GM08714 (cell line): ENCODE measurements at regions not wholly inside any gene's neighbourhood (a gene's known extent, or its start where the extent isn't known, plus 50 kb on each side); places are given as distances from the start of the nearest gene placed in this dataset.

Experiments
- H3K4me3 ChIP-seq: fragments of 200-500 bp; sonication (Bioruptor generic); 2 replicates; pipeline ENCODE4 v1.5.1; 2014; ENCODE audit warnings: mild to moderate bottlenecking, low read length, inconsistent platforms
- ZNF274 ChIP-seq: IDR thresholded peaks from 2 replicates; pipeline ENCODE4 v1.6.1; 2012; ENCODE audit warnings: mild to moderate bottlenecking, low read depth, low read length

DNA sequence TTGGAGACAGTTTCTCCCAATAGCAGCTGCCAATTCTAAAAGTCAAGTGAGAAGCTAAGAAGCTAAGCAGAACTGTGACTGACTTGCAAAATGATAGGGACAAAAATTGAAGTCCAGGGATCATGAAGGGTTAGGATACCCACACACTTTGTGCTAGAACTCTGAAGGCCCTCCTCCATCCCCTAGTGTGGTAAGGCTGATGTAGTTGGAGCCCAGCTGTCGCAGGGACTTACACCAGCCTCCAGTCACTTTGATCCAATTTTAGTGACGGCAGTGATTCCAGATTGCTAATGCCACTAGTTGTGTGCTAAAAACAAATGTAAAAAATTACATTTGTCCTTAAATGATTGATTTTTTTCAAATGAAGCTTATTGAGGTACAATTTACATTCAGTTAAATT is 742.7 kb upstream of the ZNF608 start:
- no peak overlapping the region for H3K4me3 ChIP-seq
- no peak for TF ChIP-seq ZNF274

DNA sequence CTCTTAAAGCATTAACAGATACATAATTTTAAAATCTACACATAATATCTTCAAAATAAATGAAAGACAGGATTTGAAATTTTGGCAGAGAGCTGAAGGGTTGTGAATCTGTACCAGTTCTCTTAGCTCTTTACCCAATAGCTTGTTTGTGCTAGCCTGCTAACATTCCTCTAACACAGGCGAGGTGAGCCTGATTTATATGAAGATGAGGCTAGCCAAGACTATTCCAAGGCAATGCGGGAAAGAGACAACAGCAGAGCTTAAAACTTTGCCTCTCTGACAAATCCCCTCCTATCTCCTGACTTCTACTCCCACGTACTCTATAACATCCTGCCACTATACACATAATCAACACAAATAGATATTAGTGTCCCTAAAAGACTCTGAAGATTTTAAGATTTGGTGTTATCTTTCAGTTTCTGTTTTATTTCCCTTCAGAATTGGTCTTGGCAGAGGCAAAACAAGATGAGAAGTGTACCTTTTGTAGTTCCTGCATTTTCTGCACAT is 745.6 kb upstream of the ZNF608 start:
- no peak for TF ChIP-seq ZNF274
- no peak overlapping the region for H3K4me3 ChIP-seq

DNA sequence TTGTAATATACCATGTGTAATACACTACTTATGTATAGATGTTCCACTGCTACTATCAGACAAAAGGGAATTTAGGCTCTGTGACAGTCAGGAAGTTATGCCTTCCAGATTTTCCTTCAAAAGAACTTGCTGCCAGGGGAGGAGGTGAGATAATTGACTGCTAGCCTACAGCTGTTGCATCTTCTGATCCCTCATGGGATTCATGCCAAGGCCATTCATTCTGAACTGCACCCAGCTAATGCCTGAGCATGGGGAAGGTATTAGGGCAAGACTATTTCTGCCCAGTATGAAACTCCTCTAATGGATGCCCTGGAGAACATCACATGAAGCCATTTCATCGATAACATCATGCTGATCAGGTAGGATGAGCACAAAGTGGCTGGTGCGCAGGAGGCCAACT is 746.5 kb upstream of the ZNF608 start:
- H3K4me3 ChIP-seq, result no peak overlapping the region
- TF ChIP-seq ZNF274, result no peak

DNA sequence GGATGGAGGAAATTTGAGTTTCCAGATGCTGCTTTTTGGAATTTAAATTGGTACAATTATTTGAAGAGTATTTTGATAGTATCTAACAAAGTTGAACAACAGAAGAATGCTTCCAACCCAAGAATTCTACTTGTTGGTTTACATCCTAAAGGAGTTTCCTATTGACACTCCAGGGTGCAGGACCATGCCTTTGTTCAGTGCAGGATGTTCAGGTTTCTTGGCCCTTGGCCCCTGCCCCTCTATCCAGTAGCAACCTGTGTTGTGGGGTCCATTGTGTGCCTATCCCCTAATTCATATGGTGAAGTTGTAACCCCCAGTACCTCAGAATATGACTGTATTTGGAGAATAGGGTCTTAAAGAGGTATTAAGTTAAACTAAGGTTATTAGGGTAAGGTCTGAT is 750.0 kb upstream of the ZNF608 start:
- no peak for TF ChIP-seq ZNF274
- H3K4me3 ChIP-seq, result no peak overlapping the region

DNA sequence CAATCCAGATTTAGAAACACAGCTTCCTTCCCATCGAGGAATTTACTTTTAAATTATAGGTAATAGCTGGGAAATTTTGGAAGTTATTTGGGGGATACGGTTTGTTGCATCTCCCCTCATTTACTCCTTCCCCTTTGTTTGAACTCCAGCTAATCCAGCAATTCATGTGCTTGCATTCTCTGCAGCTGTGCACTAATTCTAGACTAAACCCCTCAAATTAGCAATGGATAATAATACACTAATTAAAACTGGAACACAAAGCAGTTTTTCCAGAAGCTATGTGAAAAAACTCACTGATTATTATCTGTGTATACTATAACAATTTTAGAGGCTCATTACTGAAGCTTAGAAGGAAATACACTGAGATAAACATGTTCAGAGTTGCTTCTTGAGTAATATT is 751.2 kb upstream of the ZNF608 start:
- no peak for TF ChIP-seq ZNF274
- no peak overlapping the region for H3K4me3 ChIP-seq

DNA sequence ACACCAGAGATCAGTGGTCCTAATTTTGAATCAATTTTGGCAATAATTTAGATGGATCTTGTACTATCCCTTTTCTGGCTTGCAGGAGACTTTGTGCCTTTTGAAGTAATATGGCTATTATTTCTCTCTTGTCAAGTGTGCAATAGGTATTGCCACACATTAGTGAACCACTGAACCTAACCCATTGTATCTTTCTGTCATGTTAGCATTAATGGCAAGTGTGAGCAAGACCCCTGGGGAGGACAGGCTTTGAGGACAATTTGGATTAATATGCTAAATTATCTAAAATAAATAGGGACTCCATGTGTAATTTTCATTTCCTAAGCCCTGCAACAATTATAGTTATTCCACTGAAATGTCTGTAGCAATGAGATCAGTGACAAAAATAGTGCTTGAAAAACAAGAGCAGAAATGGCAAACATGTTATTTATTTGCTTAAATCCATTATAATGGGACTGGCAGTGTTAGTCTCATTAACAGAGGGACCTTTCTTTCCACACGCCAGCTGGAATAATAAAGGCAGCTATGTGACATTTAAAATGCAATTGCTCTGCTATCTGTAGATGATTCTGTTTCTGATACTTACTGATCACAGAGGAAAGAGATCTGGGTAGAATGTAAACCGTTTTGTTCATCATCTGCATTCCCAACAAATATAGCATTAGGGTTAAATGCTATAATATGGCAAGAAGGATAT is 753.3 kb upstream of the ZNF608 start:
- TF ChIP-seq ZNF274, result no peak
- H3K4me3 ChIP-seq, result no peak overlapping the region

DNA sequence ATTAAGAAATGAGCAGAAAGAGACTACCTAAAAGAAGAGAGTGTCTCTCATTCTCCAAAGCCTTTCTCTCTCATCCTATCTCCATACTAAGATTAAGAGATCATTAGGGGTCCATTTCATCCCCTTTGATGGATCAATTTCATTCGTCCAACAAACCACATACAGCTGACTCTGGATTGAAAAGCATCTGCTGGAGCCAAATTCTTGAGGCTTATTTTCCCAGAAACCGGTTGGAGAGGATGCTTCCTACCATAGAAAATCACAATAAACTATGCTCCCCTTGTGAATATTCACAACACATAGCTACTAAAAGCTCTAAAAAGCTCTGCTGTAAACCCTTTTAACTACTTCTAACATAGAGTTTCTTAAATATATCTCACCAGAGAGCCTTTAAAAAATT is 755.0 kb upstream of the ZNF608 start:
- no peak overlapping the region for H3K4me3 ChIP-seq
- no peak for TF ChIP-seq ZNF274

DNA sequence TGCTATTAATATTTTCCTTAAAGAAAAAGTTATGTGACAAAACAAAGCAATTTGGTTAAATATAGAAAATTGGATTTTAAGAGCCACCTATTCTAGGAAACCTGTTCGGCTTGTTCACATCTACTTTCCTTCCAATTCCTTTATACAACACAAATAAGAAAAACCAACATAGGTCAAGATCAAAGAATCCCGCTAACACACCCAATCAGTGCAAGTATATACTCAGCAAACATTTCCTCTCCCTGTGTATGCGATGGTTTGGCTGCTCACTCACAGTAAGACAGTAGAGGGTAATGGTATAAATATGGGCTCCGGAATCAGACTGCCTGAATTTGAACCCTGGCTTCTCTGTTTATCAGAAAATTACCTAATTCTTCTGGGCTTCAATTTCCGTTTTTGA is 757.5 kb upstream of the ZNF608 start:
- no peak overlapping the region for H3K4me3 ChIP-seq
- no peak for TF ChIP-seq ZNF274

DNA sequence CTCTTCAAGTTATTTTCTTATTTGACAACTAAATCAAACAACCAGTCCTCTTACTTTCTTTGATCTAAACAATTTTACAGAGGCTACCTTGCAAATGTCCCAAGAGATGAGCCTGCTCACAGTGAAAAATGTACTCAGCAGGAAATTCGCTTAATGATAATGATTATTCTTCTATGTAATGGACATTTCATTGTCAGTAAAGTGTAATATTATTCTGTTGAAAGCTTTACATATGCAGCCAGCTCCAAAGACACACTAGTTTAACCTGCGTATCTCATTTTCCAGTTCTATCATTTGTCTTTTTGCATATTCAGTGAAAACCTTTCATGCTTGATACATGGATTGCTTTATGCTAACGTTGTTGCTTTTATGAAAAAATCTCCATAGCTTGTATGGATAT is 758.7 kb upstream of the ZNF608 start:
- no peak for TF ChIP-seq ZNF274
- H3K4me3 ChIP-seq, result no peak overlapping the region

DNA sequence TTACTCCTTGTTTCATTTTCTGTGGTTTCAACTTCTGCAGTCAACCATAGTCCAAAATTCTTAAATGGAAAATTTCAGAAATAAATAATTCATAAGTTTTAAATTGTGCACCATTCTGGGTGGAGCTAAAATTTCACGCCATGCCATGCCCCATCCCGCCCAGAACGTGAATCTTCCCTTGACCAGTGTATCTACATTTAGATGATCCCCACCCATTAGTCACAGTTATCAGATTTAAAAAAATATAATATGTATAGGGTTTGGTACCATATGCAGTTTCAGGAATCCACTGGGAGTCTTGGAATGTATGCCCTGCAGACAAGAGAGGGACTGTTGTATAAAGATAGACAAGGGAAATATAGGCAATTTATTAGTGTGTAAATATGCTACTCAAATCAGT is 759.7 kb upstream of the ZNF608 start:
- no peak overlapping the region for H3K4me3 ChIP-seq
- TF ChIP-seq ZNF274, result no peak

DNA sequence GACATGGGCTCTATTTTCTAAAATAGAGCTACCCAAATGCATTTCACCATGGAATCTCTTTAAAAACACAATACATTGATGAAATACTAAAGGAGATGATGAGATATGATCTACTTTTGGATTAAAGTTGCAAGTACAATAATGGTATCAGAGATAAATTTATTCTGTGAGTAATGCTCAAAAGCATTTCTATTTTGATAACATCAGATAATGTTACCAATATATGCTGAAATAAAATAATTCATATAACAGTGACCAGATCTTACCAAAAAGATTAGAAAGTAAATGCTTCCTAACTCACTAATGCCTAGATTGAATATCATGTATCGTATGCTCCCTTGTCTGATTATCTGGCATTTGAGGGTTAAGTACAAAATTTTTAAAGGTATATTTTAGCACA is 761.8 kb upstream of the ZNF608 start:
- H3K4me3 ChIP-seq, result no peak overlapping the region
- TF ChIP-seq ZNF274, result no peak

DNA sequence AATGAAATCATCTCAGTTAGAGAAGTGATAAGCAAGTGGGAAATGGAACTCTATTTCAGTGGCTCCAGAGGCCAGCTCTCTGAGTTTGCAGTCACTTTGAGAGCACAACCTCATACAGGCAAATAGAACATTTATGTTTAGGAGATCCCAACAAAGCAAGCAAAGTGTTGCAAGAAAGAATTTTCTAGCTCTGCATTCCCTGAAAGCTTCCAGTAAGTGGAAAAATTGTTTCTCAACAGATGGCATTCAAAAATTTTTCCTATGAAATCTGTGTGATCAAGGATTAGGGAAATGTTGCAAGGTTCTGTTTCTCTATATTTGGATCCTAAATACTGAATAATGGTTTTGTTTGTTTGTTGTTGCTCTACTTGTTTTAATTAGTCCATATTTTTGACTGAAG is 764.2 kb upstream of the ZNF608 start:
- no peak for TF ChIP-seq ZNF274
- H3K4me3 ChIP-seq, result no peak overlapping the region

DNA sequence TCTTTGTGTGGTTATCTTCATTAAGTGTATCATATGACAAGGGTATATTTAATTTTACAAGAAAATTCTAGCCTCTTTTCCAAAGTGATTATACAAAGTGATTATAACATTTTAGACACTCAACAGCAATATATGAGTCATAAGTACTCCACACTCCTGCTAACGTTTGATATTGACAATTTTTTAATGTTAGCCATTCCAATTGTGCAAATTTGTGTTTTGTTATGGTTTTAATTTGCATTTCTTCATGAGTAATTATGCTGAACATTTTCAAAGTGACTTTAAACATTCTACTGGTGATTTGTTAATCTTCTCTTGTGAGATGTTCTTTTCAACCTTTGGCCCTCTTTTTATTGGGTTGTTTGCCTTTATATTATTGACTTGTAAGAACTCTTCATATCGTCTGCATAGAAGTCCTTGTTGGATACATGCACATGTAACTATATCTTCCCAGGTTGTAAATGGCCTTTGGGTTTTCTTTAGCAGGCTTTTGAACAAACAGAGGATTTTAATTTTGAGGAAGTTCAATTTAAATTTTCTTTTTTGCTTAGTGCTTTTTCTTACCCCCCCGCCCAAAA is 771.6 kb upstream of the ZNF608 start:
- TF ChIP-seq ZNF274, result no peak
- no peak overlapping the region for H3K4me3 ChIP-seq

DNA sequence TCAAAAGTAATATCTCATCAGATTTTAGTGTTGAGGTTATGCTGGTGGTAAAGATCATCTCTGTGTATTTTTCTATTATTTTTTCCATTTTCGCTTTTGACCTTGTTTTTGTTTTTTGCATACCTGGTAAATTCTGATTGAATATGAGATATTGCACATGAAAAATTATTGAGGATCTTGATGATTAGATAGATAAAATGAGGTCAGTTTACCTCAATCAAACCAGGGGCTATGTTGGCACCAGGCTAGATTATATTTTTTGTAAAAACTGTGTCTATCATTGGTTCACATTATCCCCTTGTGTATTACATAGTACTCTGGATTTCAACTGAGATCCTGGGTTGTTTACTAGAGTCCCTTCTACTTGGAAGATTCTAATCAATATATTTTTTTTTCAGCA is 774.9 kb upstream of the ZNF608 start:
- no peak for TF ChIP-seq ZNF274
- no peak overlapping the region for H3K4me3 ChIP-seq

DNA sequence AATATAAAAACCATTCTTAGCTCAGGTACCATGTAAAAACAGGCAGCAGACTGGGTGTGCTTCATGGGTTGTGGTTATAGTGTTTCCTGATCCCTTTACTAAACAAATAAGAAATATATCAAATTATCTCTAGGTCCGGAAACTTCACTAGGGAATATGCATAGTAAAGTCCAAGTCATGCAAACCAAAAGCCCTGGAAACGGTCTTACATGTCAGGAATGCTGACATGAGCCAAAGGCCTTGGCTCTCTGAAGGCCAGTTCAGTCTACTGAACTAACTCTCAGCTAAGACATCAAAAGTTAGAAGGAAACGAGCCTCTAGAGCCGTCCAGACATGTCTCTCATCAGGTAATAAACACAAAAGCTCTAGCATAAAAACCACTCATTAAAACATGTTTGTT is 778.9 kb upstream of the ZNF608 start:
- no peak for TF ChIP-seq ZNF274
- H3K4me3 ChIP-seq, result no peak overlapping the region

DNA sequence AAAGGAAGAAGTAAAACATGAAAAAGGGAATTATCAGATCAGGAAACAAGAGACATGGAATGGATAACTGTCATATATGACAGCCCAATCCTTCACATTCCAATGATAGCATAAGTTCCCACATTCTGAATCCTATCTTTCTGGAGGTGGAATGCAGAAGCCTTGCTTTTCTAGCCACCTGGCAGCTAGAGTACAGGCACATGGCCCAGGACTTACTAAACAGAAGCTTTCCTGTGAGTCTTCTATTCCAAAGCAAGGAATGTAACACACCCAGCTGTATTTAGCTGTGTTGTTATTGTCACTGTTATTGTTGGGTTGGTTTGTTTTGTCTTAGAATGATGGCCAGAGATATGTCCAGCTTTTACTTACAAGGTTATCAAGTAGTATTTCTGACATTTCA is 780.5 kb upstream of the ZNF608 start:
- no peak for TF ChIP-seq ZNF274

More for the DNA sequence above, 780.5 kb upstream of the ZNF608 start:
- H3K4me3 ChIP-seq, result no peak overlapping the region
